Heart left ventricle (tissue), 16 donors: ENCODE measurements at regions not wholly inside any gene's neighbourhood (a gene's known extent, or its start where the extent isn't known, plus 50 kb on each side); places are given as distances from the start of the nearest gene placed in this dataset.

Experiments used
- ATAC-seq, 4 donors: fragments of 200-7000 bp; cut with Tn5 transposase; one replicate each; pipeline ENCODE4 v1.9.1; 2020 to 2022; ENCODE audit warnings: moderate library complexity in 4 of 4, mild to moderate bottlenecking in 3 of 4, moderate number of reproducible peaks in 1 of 4
- DNase-seq, 5 donors: peaks; one replicate each; pipeline ENCODE4 v3.0.0-alpha.2; 2020
- H3K27ac ChIP-seq, 12 donors: fragments of 200-600 bp; sonication (generic) in 4 of 12; one replicate each; pipeline versions ENCODE4 v1.5.0 to v1.8.0; 2016 to 2022; ENCODE audit warnings: mild to moderate bottlenecking in 2 of 12
- H3K27me3 ChIP-seq, 9 donors: fragments of 200-600 bp; sonication (generic) in 2 of 9; one replicate each; pipeline versions ENCODE4 v1.5.1 to v1.8.0; 2016 to 2022; ENCODE audit warnings: mild to moderate bottlenecking in 3 of 9
- H3K36me3 ChIP-seq, 9 donors: fragments of 200-600 bp; sonication (generic) in 2 of 9; one replicate each; pipeline versions ENCODE4 v1.5.0 to v1.8.0; 2018 to 2022; ENCODE audit warnings: mild to moderate bottlenecking in 2 of 9
- H3K4me1 ChIP-seq, 12 donors: fragments of 200-600 bp; sonication (generic) in 4 of 12; one replicate each; pipeline versions ENCODE4 v1.5.0 to v1.8.0; 2016 to 2022; ENCODE audit warnings: mild to moderate bottlenecking in 3 of 12
- H3K4me3 ChIP-seq, 12 donors: fragments of 200-600 bp; sonication (generic) in 4 of 12; one replicate each; pipeline versions ENCODE4 v1.5.0 to v1.8.0; 2017 to 2022; ENCODE audit warnings: mild to moderate bottlenecking in 9 of 12, moderate library complexity in 4 of 12
- H3K9me3 ChIP-seq, 12 donors: fragments of 200-600 bp; sonication (generic) in 4 of 12; one replicate each; pipeline versions ENCODE4 v1.5.0 to v1.8.0; 2016 to 2022; ENCODE audit warnings: mild to moderate bottlenecking in 1 of 12
- POLR2A ChIP-seq, 2 donors: fragments of 450-650 bp; IDR thresholded peaks; one replicate each; pipeline ENCODE4 v1.6.1; 2017; ENCODE audit warnings: antibody characterized with exemption in 2 of 2, mild to moderate bottlenecking in 2 of 2, moderate library complexity in 2 of 2
- WGBS, 4 donors: extraction: QIAGEN DNeasy Blood & Tissue Kit in 2 of 4; methylation state at CpG; one replicate each; pipeline versions ENCODE4 v1.1.5 to v1.1.7; 2013 to 2018; 5-methylcytosine and 5-hydroxymethylcytosine counted together
- intact Hi-C, 10 donors: fragments of 100-400 bp; cut with DNase I; formaldehyde crosslinking; loops; one replicate each; pipeline versions ENCODE4 v1.11.1 to v1.14.2; 2022
- TF ChIP-seq, protein P1 (sequence below), 12 donors: fragments of 200-600 bp; sonication (generic) in 4 of 12; IDR thresholded peaks; one replicate each; pipeline versions ENCODE4 v1.5.0 to v1.8.0; 2018 to 2022; ENCODE audit warnings: antibody characterized with exemption in 12 of 12, mild to moderate bottlenecking in 5 of 12
- donor health status: ischemic (EF 13 %, LVEDD 7.1; RV severe dilation, severe dysfunction).
- donor health status: healthy with polysubstance abuse.
- donor health status: DM: no; HTN: yes; CAD: no.
- donor health status: DM: no; HTN: no; CAD: no.
- donor health status: ischemic (EF 25% LVEDD 6.9; RV normal size, moderate dysfunction).
- donor health status: ischemic (EF 25% LVEDD 5.7; RV mildly dilated, moderate dysfunction).
- donor health status: healthy.
- donor health status: DM: yes; HTN: yes; CAD: no.
- donor health status: ischemic (EF 35%, LVEDD 5.7; RV mildly dilated, moderate dysfunction).
- donor health status: nonischemic (EF 11% LVEDD 7.7; RV severe dilation, severe dysfunction).
- donor health status: DM: yes; HTN: yes; CAD: no.
- donor health status: PGD.
- donor health status: ischemic (EF 29% LVEDD 5.4; RV normal size, mild dysfunction).
- donor health status: nonischemic (EF 23%, LVEDD 6.1; RV moderate dilation, normal function).

DNA sequence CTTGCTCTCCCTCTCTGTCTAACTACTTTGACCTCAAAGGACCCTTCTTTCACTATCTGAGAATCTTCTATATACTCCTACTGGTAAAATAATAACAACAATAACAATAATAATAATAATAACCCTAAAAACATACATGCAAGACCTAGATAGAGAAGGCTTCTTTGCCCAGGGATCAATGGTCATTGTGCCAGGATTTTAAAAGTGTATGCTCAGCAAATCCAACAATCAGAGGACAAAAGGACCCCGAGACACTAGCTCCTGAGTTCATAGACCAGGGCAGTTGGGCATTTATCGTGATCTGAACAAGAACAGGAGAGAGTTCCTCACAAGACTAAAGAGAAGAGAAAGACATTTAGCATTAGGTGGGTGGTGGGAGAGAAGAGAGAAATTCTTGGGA, 358.5 kb downstream of the DAD1 start:
- no peak for TF ChIP-seq POLR2A (IDR thresholded peaks at IDR 0.05)
- TF ChIP-seq, protein P1, sequence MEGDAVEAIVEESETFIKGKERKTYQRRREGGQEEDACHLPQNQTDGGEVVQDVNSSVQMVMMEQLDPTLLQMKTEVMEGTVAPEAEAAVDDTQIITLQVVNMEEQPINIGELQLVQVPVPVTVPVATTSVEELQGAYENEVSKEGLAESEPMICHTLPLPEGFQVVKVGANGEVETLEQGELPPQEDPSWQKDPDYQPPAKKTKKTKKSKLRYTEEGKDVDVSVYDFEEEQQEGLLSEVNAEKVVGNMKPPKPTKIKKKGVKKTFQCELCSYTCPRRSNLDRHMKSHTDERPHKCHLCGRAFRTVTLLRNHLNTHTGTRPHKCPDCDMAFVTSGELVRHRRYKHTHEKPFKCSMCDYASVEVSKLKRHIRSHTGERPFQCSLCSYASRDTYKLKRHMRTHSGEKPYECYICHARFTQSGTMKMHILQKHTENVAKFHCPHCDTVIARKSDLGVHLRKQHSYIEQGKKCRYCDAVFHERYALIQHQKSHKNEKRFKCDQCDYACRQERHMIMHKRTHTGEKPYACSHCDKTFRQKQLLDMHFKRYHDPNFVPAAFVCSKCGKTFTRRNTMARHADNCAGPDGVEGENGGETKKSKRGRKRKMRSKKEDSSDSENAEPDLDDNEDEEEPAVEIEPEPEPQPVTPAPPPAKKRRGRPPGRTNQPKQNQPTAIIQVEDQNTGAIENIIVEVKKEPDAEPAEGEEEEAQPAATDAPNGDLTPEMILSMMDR (IDR thresholded peaks at IDR 0.05), result no peak
- 76 to 80% (median 77%) methylated on average over 2 of the region's 2 CpGs for WGBS, 4 donors
- no peak for ATAC-seq
- no peak overlapping the region for H3K27ac ChIP-seq
- H3K36me3 ChIP-seq, result no peaks in the 10 kb centered on the region
- H3K9me3 ChIP-seq, result peaks cover 0 to 14% (median 0%) of the 10 kb centered on the region in 12 donors
- no peaks in the 10 kb centered on the region for H3K27me3 ChIP-seq
- H3K4me1 ChIP-seq, result no peaks in the 10 kb centered on the region
- no peak overlapping the region for H3K4me3 ChIP-seq
- DNase-seq, result no peak
- intact Hi-C loops, result no loop called here

DNA sequence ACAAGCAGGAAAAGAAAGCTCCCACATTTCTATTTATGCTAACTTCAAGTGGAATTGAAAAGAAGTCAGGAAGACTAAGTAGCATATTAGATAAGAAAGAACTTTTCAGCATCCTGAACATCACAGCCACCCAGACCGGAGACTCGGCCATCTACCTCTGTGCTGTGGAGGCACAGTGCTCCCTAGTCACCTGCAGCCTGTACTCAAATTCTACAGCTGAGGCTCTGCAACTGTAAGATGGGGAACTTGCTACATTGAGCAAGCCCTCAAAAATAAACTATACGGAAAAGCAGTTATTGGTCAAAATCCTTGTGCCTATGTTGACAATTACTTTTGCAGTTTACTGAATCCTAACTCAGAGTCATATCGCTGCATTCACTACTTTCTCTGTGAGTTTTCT, 361.9 kb downstream of the DAD1 start:
- Histone ChIP-seq H3K4me1 (no peaks in the 10 kb centered on the region), H3K27me3 (peaks cover 0 to 5% (median 0%) of the 10 kb centered on the region in 9 donors), H3K4me3 (no peak overlapping the region), H3K9me3 (peaks cover 0 to 5% (median 0%) of the 10 kb centered on the region in 12 donors), H3K27ac (no peak overlapping the region), H3K36me3 (no peaks in the 10 kb centered on the region)
- 85 to 93% (median 88%) methylated on average over 4 of the region's 4 CpGs for WGBS, 4 donors
- ATAC-seq (no peak), DNase-seq (no peak)
- intact Hi-C loops, result loop anchor here in 3 of 10 donors (10.0 kb wide), 1 partner anchor 148 kb away; no protein-coding TSS in a partner anchor
- no peak for TF ChIP-seq POLR2A (IDR thresholded peaks at IDR 0.05)
- TF ChIP-seq, protein P1 (IDR thresholded peaks at IDR 0.05), result no peak

DNA sequence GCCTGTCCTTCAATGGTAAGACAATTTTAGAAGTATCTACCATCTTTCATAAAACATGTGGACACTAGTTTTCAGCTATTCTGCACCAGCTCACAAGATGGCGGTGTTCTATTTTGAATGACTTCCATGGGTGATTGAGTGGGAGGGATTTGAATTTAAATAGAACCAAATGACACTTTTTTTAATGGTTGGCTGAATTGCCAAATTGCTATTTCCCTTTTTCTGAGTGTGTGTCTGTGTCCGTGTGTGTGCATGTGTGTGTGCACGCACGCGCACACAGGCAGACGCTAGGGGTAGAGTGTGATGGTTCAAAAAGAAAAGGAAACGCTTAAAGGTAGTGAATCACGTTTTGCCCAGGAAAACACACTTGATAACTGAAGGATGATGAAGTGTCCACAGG, 362.6 kb downstream of the DAD1 start:
- DNase-seq (no peak), ATAC-seq (no peak)
- no peak overlapping the region for H3K27ac ChIP-seq
- H3K9me3 ChIP-seq, result no peaks in the 10 kb centered on the region
- TF ChIP-seq, protein P1 (IDR thresholded peaks at IDR 0.05), result peak in 2 of 12 donors; percentile 17 to 26
- TF ChIP-seq POLR2A (IDR thresholded peaks at IDR 0.05), result no peak
- no peaks in the 10 kb centered on the region for H3K36me3 ChIP-seq
- WGBS, 4 donors, result 70 to 82% (median 74%) methylated on average over 7 to 8 of the region's 8 CpGs
- intact Hi-C loops, result loop anchor here in 3 of 10 donors (10.0 kb wide), 1 partner anchor 148 kb away; no protein-coding TSS in a partner anchor
- H3K27me3 ChIP-seq, result peaks cover 0 to 8% (median 0%) of the 10 kb centered on the region in 9 donors
- no peak overlapping the region for H3K4me3 ChIP-seq
- no peaks in the 10 kb centered on the region for H3K4me1 ChIP-seq

DNA sequence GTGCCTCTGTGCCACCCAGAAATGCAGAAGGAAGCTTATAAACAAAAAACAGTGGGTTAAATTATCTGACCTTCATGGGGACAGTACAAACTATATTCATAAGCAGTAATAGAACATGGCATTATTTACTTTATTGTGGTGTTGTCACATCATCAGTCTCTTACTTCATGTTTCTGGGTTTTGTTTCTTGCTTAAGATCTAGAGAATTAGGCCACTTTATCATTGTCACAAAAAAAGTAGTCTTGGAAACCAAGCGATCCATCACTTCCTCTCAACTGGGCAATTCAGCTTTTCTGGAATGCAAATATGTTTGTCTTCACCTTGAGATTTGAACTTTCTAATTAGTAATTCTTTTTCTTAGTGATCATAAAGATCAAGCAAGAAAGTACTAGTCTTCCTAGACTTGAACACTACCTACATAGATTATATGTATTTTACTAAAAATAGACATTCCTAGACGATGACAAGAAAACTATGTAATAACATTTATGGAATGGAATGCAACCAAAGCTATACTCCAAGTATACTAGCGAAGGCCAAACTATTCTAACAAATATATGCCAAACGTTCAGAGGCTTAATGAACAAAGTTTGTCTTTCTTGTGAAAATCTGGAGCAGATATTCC, 363.4 kb downstream of the DAD1 start:
- Histone ChIP-seq H3K27ac (no peak overlapping the region), H3K36me3 (no peaks in the 10 kb centered on the region), H3K4me1 (no peaks in the 10 kb centered on the region), H3K9me3 (no peaks in the 10 kb centered on the region), H3K4me3 (no peak overlapping the region), H3K27me3 (peaks cover 0 to 13% (median 0%) of the 10 kb centered on the region in 9 donors)
- TF ChIP-seq POLR2A (IDR thresholded peaks at IDR 0.05), result no peak
- TF ChIP-seq, protein P1 (IDR thresholded peaks at IDR 0.05), result no peak
- DNase-seq, result no peak
- 52 to 60% (median 57%) methylated on average over 4 of the region's 4 CpGs for whole genome bisulfite sequencing, 4 donors
- intact Hi-C loops, result loop anchor here in 3 of 10 donors (10.0 kb wide), 1 partner anchor 149 kb away; no protein-coding TSS in a partner anchor
- ATAC-seq, result no peak
